Activated CD8-positive, alpha-beta memory T cell treated with anti-CD3 and anti-CD28 coated beads for 4 hours (primary cell): ENCODE measurements at regions not wholly inside any gene's neighbourhood (a gene's known extent, or its start where the extent isn't known, plus 50 kb on each side); places are given as distances from the start of the nearest gene placed in this dataset.
"Not testable (repeated sequence)": the region's sequence is repeated elsewhere in the genome, so short reads cannot be mapped to it uniquely, and the experiment has no call there.

Experiments used
- DNase-seq, 2 donors: peaks; one replicate each; pipeline ENCODE4 v3.0.0-alpha.2; 2020; ENCODE audit warnings: low read depth in 2 of 2

DNA sequence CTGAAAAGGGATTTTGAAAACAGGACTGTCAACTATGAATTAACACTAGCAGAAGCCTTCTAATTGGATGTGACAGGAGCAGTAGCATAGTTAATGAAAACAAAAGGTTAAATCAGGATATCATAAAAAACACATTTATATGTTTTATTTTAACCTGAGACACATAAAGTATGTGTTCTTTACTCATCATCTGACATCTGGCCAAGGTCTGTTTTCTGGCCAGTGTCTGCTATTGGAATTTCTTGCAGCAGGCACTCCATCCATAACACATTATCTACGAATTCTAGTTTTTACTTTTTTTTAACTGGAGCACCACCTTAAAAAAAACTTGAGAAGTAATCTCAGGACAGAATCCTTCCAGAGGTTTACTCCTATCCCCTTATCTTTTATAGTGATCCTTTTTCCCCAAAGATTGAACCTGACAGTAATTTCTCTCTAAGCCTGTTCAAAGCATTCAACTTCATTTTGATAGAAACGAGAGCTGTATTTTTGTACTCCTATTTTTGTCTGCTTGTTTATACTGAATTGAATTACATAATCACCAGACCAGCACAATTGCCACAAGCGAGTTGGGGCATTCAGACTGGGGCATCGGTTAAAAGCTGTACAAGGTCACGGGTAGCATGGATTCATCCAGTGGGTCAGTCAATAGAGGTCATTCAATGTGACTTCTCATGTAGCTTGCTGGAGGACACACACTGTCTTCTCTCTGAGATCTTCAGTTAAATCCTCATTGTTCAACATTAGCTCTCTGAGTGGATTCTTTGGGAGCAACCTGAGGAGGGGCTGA, 205.6 kb upstream of the CLINT1 start:
- no peak for DNase-seq

DNA sequence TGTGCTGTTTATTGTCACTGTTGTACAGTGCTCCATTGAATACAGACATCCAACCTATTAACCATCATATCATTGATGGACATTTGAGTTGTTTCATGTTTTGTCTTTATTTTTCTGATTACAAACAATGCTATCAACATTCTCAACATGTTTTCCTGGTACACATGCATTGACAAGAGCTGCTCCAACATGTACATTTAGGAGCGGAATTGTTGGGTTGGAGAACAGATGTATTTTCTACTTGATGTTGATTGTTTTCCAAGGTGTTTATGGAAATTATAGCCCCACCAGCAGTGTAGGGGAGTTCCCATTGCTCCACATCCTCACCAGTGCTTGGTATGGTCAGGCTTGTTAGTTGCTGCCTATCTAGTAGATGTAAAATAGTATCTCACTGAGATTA, 204.1 kb upstream of the CLINT1 start:
- no peak for DNase-seq

DNA sequence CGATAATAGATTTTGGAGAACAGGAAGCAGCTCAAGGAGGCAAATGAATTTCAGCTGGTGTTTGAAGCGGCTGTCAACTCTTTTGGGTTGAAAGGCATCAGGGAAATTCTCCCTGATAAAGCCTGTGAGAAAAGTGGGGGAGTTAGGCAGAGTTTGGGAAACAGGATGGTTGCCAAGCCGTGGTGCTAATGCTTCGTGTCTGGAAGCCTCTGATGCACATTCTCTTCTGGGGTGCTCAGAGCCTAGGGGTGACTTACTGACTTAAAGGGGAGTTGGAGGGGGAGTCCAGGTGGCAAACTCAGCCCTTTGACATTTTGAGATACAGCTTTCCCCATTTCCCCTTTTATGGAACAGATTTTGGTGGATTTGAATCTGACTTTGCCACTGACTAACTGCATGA, 202.5 kb upstream of the CLINT1 start:
- DNase-seq: no peak

- no peak for DNase-seq
These were observed 201.3 kb upstream of the CLINT1 start for GRCh38 chr5:158060212-158060611.

DNA sequence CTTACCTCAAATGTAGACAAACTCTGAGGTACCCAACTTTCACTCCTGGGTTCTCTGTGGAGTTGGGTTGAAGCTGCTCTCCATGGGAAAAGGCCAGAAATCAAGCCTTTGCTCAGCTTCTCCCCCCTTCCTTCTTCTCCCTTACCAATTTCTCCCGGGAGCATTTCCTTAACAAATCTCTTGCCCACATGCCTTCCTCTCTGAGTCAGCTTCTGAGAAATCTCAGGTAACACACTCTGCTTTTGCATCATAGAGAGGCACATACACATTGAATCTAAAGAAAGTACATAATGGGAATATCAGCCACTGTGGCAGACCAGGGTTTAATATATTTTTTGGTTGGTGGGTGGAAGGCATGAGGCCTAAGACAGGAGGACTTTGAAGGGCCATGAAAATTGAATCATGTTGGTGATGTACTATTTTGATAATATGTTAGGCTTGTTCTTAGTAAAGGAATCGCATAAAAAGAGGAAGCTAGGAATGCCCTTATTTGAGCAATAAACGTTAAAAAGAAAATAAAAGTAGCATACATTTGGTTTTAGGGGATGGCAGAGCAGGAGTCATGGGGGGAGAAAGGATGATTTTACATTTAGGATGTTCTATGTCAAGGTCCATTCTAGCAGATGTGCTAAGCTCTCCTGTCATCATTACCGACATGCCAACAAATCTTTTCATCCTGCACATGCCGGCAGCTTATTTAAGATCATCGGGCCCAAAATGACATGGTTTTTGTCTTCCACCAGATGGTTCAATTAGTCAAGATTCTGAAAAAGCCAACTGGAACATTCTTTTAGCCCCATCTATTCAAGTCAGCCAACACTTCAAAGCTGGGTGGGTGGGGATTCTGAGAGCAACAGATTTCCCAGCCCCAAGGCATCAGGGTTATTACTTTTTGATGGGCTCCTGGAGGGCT, 199.5 kb upstream of the CLINT1 start:
- DNase-seq: no peak

GRCh38 chr5:158056130-158056825, 197.3 kb upstream of the CLINT1 start:
- no peak for DNase-seq

- DNase-seq: no peak
These were observed 196.2 kb upstream of the CLINT1 start for GRCh38 chr5:158055111-158055501.

- DNase-seq: no peak
These were observed 195.5 kb upstream of the CLINT1 start for GRCh38 chr5:158054223-158055110.

GRCh38 chr5:158051036-158051435, 192.1 kb upstream of the CLINT1 start:
- no peak for DNase-seq

- DNase-seq: no peak
These were observed 191.5 kb upstream of the CLINT1 start for GRCh38 chr5:158050421-158050820.

DNA sequence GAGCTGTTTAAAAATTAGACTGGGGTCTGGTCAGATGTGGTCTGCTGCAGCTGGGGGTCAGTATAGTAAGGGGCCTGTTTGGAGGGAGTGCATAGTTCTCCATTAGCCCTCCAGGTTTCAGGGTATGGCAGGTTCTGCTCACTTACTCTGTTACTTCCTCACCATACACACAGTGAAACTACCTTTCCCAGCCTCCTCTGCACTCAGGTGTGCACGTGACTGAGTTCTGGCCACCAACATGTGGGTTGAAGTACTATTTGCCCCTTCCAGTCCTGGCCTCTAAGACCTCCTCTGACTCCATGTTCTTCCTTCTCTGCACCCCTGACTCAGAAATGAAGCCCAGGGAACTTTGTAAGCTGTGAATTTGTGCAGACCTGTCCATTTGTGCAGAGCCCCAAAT, 190.5 kb upstream of the CLINT1 start:
- DNase-seq: no peak

DNA sequence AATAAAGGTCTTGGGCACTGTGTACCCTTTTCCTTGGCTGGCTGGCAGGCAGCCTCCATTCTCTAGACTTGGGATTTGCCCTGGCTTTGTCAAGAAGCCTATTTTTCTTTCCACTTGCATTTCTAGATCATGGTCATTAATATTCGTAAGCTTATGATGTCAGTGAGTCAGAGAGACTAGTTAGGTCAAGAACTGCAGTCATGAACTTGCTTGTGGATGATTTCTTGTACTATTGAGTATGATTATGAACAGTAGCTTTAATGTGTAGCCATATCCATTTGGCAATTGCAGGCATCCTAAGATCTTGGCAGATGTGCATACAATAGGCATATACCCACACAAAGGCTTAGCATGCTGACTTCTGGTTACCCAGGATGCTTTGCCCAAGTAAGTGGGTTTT, 186.8 kb upstream of the CLINT1 start:
- no peak for DNase-seq

- no peak for DNase-seq
These were observed 181.0 kb upstream of the CLINT1 start for GRCh38 chr5:158039911-158040347.

DNA sequence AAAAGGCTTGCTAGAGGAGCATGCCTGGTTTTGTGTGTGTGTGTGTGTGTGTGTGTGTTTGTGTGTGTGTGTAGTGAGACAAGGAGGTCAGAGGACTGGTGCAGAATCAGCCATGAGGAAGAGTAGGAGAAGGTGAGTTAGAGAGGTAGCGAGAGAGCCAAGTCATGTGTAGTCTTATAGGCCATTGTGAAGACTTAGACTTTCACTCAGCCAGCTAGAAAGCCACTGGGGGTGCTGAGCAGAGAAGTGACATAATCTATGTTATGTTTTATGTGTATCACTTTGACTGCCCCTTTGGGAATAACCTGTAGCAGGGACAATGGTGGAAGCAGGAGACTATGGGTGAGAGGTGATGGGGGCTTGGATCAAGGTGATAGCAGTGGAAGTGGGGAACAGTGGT, 180.5 kb upstream of the CLINT1 start:
- DNase-seq: no peak

- DNase-seq: not testable (repeated sequence)
These were observed 178.1 kb upstream of the CLINT1 start for GRCh38 chr5:158036983-158037595.

- not testable (repeated sequence) for DNase-seq
These were observed 175.6 kb upstream of the CLINT1 start for GRCh38 chr5:158034586-158034985.

DNA sequence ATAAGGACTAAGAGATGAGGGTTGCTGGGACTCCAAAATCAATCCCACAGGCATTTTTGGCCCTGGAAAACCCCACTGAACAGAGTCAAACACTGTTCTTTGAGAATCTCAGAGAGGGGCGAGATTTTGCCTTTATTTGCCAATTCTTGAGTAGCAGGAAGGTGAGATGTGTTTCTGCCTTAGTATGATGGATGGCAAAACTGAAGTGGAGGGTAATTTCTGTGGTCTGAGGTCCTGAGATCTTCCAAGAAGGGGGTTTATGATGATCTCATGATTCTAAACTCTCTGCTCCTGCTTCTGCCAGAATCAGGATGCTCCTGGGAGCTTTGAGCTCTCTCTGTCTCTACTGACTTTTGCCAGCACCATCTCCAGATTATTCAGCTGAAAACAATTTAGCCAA, 174.8 kb upstream of the CLINT1 start:
- DNase-seq: no peak

DNA sequence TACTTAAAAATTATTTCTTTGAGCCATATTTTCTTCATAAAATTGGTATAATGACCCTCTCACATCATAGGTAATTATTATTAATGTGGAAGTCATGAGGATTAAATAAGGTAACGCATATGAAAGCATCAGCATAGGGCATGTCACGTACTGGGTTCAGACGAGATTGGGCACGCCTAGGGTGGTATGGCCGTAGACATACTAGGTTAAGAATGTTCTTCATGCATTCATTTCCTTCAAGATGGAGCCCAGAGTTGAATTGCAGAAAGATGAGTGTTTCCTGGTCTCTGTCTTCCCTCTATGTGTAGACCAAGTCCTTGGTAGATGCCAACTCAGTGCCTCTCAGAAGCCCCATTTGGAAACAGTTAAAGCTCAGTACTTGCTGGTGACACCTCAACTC, 174.1 kb upstream of the CLINT1 start:
- no peak for DNase-seq

- no peak for DNase-seq
These were observed 173.3 kb upstream of the CLINT1 start for GRCh38 chr5:158032246-158032645.

DNA sequence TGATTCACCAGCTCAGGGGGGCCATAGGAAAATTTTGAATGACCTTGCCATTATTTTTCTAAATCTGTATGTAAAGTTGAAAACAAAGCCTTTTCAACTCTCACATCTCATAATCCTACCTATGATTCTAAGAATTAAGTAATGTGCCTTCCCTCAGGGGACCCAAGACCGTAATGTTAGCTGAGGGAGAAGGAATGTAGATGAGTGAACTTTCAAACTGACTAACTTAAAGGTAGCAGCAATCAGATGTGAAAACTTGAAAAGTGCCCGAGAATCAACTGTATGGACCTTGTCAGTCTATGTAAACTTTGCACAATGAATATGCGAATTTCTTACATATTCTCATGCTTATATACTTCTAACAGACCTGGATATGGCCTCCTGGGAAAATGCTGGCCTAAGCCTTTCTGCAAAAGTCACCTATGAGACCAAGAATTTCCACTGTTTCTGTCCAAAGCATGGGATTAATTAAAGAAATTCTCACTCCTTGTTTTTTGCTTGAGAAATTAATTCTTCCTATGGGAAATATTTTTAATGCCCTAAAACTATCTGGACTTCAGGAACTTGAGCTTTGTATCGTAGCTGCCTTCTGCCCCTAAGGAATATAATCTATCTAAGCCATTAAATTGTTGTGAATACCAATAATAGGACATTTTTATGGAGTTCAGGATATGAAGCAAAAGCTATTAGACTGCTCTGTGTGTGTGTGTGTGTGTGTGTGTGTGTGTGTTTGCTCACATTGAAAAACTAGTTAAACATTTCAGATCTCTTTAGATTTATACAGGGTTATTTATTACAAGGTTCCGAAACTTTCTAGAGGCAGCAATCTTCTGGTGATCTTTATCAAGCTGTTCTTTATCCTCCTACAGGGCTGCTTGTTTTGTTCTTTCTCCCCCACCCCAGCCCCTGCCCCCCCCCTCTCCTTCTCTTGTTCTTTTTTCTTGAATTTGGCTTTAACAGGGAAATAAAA, 169.1 kb upstream of the CLINT1 start:
- DNase-seq: no peak
